ENCODE measurements at regions not wholly inside any gene's neighbourhood (a gene's known extent, or its start where the extent isn't known, plus 50 kb on each side); places are given as distances from the start of the nearest gene placed in this dataset.
A peak's percentile ranks its signal among the peaks of the same experiment; 100 is the strongest.
"Not testable (repeated sequence)": the region's sequence is repeated elsewhere in the genome, so short reads cannot be mapped to it uniquely, and the experiment has no call there.

- no peak for DNase-seq (ENCODE audit: low read depth in 2 of 2)
These were observed 137.9 kb downstream of the CDH26 start for GRCh38 chr20:60096166-60096565.

- DNase-seq (ENCODE audit: low read depth in 2 of 2): no peak
These were observed 139.1 kb downstream of the CDH26 start for GRCh38 chr20:60097285-60097684.

DNA sequence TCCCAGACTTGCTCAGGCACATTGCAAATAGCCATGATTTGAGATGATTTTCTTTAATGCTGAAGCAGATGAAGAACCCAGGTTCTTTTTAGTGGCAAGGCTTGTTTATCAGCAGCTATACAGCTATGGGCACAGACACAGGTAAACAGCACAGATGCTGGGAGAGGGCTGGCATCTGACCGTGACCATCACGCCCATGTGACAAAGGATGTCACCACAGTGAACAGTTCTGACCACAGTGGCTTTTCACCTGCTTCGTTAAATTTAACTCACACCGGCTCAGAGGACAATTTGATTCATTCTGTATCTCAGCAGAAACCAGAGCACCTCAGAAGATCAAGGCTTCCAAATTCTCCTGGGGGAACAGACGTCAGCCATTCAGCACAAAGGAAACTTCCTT is 142.6 kb downstream of the CDH26 start:
- no peak for DNase-seq (ENCODE audit: low read depth in 2 of 2)

GRCh38 chr20:60101201-60101890 is 143.1 kb downstream of the CDH26 start:
- no peak for DNase-seq (ENCODE audit: low read depth in 2 of 2)

DNA sequence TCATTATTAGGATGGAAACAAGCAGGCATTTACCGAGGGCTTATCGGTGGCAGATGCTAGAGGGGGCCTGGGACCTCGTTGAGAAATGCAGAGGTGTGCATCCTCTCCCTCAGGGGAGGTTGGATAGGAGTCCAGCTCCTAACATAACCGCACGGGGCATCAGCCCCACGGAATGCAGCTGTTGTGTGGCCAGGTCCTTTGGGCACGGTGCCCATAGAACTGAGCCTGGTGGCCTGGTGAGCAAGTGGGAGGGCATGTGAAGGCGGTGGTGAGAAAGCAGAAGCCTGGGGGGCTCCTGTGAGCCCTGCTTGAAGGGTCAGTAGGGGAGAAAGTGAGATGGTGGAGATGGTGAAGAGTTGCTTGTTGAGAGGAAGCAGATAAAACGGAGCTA is 143.7 kb downstream of the CDH26 start:
- no peak for DNase-seq (ENCODE audit: low read depth in 2 of 2)

GRCh38 chr20:60102665-60103210 is 144.5 kb downstream of the CDH26 start:
- no peak for DNase-seq (ENCODE audit: low read depth in 2 of 2)

- DNase-seq (ENCODE audit: low read depth in 2 of 2): no peak
These were observed 147.0 kb downstream of the CDH26 start for GRCh38 chr20:60104993-60105803.

- DNase-seq (ENCODE audit: low read depth in 2 of 2): not testable (repeated sequence)
These were observed 148.0 kb downstream of the CDH26 start for GRCh38 chr20:60106186-60106585.

DNA sequence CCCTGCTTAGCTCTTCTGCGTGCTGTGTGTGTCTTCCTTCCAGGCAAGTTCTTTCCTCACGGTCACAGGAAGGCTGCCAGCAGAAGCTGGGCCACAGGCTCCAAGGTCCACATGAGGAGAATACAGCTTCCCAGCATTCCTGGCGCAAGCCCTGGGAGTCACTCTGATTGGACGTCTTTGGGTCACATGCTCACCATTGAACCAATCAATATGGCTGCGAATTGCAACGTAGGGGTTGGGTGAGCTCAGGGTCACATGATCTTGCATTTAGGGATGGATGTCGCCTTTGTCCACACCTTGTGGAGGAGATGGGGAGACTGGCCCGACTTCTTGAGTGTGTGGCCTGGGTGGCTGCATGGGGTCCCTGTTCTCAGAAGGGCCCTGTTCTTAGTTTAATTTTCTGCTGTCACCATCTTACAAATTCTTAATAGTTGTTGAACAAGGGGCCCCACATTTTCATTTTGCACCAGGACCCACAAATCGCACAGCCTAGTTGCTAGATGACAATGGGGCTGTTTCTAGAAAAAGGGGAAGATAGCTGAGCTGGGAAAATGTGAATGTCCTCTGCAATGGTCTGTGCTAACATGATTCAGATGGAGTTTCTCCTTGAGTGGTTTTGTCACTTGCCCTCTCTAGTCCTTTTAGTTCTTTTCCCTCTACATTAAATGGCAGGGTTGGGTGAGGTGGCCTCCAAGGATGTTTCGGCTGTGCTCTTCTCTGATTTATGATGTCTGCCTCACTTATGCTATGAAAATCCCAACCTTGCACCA is 149.6 kb downstream of the CDH26 start:
- no peak for DNase-seq (ENCODE audit: low read depth in 2 of 2)

- DNase-seq (ENCODE audit: low read depth in 2 of 2): peak; percentile 57 to 58
These were observed 150.2 kb downstream of the CDH26 start for GRCh38 chr20:60108397-60108796.

- no peak for DNase-seq (ENCODE audit: low read depth in 2 of 2)
These were observed 155.0 kb downstream of the CDH26 start for GRCh38 chr20:60113024-60113724.

- no peak for DNase-seq (ENCODE audit: low read depth in 2 of 2)
These were observed 155.5 kb downstream of the CDH26 start for GRCh38 chr20:60113771-60114170.

DNA sequence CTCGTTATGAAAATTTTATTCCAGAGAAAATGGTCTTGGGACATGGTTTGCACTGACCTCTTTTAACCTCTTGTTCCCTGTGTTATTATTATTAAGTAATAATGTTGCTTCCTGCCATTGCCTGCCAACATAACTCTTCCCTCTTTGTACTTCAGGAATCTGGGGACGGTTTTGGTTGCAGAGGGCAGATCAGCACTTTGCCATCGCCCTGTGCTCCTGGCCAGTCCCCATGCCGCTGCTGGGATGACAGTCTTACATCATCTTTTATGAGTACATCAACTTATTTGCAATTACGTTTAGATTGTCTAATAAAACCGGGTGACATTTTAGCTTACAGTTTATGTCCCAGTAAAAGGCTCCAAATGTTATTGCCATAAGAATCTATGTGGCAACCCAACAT is 157.2 kb downstream of the CDH26 start:
- no peak for DNase-seq (ENCODE audit: low read depth in 2 of 2)

DNA sequence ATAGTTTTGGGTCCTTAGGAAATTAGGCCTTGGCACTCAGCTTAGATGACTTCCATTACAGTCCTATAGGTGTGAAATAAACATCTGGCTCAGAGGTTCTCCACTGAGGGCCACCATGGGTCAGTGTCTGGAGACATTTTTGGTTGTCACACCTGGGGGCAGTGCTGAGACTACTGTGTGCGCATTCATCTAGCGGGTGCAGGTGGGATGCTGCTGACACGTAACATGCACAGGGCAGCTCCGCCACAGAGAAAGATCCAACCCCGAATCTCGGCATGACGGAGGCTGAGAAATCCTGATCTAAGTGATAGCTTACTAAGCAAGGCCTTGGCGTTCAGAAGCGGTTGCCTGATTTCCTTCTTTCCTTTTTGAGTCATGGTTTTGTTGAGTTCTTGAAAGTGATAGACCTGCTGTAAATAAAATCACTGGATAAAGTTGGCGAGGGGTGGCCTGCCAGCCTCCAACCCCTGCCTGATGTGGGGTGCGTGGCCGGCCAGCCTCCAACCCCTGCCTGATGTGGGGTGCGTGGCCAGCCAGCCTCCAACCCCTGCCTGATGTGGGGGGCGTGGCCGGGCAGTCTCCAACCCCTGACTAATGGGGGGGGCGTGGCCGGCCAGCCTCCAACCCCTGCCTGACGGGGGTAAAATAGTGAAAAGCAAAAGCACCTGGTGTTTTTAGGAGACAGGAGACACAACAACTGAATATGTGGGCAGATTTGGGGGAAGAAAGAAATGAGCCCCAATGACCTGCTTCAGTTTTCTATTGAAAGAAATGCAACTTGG is 158.1 kb downstream of the CDH26 start:
- no peak for DNase-seq (ENCODE audit: low read depth in 2 of 2)

- DNase-seq (ENCODE audit: low read depth in 2 of 2): peak; percentile 62 to 63
These were observed 158.8 kb downstream of the CDH26 start for GRCh38 chr20:60117065-60117464.

DNA sequence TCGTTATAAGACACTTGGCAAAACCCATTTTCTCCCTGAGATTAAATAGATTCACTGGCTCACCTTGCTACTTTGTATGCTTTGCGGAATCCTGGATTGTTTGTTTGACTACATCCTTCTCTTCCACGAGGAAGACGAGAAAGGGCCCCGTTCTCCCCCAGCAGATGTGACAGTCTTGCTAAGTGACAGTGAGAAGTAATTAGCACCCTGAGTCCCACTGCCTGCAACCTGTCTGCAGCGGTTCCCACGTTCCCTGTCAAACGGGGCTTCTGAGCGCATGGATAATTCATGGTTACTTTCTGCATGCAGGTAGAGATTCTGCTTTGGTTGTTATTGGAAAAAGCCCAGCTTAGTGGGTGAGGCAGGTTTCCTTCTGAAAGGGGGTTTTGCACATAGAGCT is 163.7 kb downstream of the CDH26 start:
- no peak for DNase-seq (ENCODE audit: low read depth in 2 of 2)

GRCh38 chr20:60122671-60123070 is 164.4 kb downstream of the CDH26 start:
- DNase-seq (ENCODE audit: low read depth in 2 of 2): no peak

DNA sequence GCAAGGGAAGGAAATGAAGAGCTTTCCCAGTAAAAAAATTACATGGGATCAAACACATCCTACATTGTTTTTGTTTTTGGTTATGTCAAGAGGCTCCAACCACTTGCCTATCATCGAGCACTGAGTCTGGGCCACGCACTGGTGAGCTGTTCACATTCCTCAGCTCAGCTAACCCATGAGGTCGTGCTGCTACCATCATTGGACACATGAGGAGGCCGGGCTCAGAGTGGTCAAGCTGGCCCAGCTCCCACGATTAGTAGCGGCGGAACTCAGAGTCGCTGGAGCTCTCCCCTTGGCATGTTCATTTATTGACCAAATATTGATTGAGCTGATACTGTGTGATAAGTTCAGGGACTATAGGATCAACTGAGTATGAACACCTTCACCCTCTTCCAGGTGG is 164.9 kb downstream of the CDH26 start:
- no peak for DNase-seq (ENCODE audit: low read depth in 2 of 2)

DNA sequence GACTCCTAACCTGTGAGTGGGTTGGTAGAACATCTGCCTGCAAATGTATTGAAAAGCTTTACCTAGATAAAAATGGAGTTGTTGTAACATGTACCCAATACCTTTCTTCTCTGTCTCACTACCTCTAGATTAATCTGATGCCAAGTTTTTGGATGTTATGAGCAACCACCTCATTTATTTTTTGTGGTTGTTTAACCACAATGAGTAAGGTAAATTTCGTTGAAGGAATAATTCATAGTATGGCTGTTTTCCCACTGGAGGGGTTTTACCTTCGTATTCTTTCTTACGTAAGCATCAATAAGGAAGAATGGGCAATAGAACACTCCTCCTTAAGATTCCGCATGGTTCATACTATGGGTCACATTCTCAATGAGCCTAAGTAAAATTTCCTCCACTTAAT is 165.4 kb downstream of the CDH26 start:
- DNase-seq (ENCODE audit: low read depth in 2 of 2): no peak

DNA sequence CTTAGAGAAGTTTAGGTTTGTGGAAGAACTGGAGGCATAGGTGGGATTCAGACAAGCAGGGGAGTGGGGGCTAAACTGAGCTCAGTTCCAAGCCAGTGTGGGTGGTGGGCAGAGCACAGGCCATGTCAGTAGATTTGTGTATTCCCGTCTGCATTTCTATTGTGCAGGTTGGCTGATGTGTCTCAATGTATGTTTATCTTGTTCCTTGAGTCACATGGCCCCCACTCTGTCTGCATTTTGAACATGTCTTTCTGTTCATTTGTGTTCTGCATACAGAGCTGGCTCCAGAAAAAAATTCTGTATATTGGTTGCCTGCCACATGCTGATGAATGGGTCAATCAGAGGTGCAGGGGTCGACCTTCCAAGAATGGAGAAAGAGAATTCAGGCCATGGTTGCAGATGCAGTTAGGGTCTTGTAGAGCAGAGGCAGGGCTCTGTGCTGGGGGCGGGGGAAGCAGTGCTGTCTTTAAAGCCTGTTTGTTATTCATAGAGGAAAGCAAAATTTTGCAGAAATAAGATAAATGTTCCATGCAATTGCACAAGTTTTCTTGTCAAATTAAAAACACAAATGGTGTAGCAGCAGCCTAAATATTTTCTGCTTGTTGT is 166.7 kb downstream of the CDH26 start:
- no peak for DNase-seq (ENCODE audit: low read depth in 2 of 2)
